GM18861 (cell line): ENCODE measurements at regions not wholly inside any gene's neighbourhood (a gene's known extent, or its start where the extent isn't known, plus 50 kb on each side); places are given as distances from the start of the nearest gene placed in this dataset.
"Not testable (repeated sequence)": the region's sequence is repeated elsewhere in the genome, so short reads cannot be mapped to it uniquely, and the experiment has no call there.

Source experiments
- ATAC-seq: cut with Tn5 transposase; IDR thresholded peaks from one replicate; pipeline ENCODE4 v1.9.1; 2021; ENCODE audit not compliant: unreplicated experiment

DNA sequence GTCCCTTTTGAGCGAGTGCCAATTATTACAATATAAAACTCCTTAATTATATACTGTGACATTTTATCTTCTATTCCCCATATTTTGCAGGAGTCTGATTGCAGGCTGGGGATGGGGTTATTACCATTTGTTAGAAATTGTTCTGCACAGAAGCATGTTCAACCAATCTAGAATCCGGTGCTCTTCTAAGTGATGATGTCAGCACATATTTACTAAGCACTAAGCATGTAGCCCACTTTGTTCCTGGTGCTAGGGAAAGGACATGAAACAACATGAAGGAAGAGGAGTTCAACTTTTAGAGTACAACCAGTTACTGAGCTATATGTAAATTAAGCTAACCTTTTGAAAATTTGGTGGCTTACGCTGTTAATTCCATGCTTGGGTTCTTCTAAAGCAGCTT, 52.8 kb upstream of the IL1RAPL2 start:
- ATAC-seq = no peak

DNA sequence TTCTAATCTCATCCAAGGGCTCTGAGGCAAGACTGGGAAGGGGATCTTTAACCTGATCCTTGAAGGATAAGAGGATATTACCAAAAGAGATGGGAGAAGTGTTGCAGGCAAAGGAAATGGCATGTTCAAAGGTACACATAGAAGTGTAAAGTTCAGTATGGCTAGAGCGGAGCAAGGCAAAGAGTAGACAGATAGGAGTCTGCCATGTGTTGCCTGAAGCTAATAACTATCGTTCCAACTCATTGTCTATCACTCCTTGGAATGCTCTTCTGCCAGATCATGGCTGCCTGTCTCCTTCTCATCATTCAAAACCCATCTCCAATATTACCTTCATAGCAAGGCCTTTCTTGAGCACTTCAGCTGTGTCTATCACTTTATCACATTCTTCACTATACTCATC, 55.2 kb upstream of the IL1RAPL2 start:
- no peak for ATAC-seq

DNA sequence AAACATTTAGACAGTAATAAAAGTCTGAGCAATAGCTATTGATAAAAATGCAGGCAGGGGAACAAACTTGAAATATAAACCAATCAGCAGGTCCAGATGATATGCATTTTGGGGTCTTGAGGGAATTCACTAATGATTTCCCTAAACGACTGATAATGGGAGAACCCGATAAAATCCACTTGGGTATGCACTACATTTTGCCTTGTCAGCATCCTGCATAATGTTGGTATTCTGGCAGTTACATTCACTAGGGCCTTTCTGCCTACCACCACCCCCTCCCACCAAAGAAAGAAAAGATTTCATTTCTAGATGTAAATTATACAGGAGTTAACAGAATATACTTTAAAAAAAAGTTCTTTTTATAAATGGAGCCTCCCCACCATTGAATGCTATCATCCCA, 63.5 kb upstream of the IL1RAPL2 start:
- no peak for ATAC-seq

DNA sequence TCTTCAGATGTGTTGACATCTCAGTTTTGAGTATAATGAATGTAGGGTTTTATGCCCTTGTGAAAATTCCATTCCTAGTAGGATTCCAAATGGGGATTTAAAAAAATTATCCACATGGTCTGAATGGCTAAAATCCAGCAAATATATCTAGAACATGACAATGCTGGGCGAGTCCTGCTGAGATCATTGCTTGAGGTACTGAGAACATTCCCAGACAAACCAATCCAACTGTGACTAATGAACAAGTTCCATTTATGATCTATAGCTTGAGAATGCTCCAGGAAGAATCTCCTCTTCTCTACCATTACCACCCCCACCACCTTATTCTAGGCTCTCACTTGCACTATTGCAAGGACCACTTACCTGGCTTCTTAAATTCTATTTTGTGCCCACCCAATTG, 77.2 kb upstream of the IL1RAPL2 start:
- ATAC-seq = no peak

DNA sequence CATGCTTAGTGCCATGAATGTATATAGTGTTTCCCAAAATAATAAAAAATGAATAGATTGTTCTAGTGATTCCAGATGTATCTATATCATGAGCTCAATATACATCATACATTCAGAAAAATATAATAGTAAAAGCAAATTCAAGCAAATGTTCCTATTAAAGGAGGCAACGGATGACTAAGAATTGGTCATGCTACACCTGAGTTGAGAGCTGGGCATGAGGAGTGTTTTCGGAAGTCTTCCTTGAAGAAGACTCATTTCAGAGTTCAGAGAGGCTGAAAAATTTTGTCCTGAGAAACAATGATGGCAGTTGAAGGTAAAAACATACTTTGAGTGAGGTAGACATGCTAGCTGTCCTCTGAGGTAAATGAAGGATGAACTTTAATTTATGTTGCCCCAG, 79.3 kb upstream of the IL1RAPL2 start:
- ATAC-seq = no peak

DNA sequence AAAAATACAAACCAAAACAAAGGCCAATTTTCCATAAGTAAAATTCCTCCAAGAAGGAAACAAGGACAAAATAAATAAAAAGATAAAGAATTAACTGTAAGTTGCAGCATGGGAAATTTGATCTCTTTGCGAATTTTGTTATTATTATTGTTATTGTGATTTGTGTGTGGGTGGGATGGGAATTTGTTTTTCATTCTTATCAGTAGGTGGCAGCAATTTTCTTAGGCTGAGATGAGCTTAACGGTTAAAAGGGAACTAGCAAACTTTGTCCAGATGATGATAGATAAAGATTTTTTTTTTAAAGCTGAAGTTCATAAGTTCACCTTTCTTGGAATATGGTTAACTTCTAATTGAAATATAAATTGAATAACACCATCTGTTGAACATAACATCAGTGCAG, 83.2 kb upstream of the IL1RAPL2 start:
- no peak for ATAC-seq

DNA sequence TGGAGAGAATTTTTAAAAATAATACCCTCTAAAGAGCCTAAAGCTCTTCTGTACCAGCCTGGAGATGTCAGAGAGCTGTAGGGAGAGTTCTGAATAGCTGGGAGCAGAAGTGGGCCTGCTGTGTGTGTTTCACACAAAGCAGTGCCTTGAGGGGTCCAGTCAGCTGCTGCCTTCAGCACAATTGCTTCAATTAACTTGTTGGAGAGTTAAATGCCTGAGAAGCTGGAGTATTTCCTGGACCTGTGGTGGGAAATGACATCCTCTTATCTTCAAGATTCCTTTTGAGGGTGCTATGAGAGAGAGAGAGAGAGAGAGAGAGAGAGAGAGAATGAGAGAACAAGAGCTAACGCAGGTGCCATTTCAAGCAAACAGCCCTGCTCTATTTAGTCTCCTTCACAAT, 96.2 kb upstream of the IL1RAPL2 start:
- no peak for ATAC-seq

DNA sequence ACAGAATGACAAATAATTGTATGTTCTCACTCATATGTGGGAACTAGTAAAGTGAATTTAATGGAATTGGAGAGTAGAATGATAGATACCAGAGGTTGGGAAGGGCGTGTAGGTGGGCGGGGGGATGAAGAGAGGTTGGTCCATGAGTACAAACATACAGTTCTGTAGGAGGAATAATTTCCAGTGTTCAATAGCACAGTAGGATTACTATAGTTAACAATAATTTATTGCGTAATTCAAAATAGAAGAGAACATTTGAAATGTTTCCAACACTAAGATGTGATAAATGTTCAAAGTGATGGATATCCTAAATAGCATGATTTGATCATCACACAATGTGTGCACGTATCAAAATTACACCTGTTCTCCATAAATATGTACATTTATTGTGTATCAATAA, 106.2 kb upstream of the IL1RAPL2 start:
- ATAC-seq = no peak

DNA sequence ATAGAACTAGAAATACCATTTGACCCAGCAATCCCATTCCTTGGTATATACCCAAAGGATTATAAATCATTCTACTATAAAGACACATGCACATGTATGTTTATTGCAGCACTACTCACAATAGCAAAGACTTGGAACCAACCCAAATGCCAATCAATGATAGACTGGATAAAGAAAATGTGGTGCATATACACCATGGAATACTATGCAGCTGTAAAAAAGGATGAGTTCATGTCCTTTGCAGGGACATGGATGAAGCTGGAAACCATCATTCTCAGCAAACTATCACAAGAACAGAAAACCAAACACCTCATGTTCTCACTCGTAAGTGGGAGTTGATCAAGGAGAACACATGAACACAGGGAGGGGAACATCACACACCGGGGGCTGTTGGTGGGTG, 108.9 kb upstream of the IL1RAPL2 start:
- not testable (repeated sequence) for ATAC-seq

DNA sequence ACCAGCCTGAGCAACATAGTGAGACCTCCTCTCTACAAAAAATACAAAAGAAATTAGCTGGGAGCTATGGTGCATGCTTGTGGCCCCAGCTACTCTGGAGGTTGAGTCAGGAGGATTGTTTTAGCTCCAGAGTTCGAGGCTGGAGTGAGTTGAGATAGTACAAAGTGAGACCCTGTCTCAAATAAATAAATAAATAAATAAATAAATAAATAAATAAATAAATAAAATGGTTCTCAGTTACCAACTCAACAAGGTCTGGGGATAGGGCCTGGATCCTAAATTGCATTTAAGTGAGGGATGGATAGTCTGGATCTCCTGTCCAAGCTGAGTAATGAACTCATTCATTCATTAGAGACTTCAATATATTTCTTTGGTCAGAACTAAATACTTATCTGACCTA, 115.7 kb upstream of the IL1RAPL2 start:
- no peak for ATAC-seq

DNA sequence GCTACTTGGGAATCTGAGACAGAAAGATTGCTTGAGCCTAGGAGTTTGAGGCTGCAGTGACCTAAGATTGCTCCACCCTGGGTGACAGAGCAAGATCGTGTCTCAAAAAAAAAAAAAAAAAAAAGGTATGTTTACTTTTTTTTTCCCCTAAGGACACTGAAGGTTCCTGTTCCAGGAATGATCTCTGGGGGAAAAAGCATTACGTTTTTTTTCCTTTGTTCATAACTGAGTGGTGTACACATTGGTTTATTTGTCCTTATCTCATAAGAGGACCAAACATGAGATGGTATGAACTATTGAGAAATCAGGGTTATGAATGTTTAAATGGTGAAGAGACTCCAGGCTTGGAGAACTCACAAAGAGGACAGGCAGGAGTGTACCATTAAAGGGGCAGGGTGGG, 120.4 kb upstream of the IL1RAPL2 start:
- no peak for ATAC-seq

DNA sequence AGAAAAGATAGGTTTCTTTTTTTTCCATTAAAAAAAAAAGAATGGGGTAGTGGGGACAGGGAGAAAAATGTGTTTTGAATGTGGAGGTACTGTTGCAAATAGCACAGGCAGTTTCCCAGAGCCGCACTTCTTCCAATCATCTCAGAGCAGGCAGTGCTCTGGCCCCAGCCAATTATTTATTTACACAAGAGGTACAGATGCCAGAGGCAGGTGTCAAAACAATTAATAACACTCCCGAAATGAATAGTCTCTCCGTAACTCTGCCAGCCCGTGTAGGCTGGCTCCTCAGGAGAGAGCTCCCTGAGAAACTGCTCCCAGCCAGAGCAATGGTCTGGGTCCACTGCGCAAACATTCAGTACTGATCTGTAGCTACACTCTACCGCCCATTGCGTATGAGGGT, 130.8 kb upstream of the IL1RAPL2 start:
- no peak for ATAC-seq

DNA sequence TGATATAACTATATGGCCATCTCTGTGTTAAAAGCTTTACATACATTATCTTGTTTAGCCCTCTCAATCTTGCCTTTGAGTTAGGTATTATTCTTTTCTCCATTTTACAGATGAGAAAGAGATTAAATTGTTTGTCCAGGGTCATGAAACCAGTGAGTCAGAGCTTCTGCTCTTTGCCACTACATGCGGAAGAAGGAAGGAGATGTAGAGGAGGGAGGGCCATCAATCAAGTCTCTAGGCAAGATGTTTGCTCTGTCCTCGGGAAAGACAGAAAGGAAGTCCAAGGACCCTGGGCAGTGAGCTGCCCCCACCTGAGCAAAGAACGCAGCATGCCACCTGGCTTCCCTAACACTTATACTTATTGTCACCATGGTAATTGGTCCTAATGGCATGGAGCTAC, 133.7 kb upstream of the IL1RAPL2 start:
- ATAC-seq = no peak

DNA sequence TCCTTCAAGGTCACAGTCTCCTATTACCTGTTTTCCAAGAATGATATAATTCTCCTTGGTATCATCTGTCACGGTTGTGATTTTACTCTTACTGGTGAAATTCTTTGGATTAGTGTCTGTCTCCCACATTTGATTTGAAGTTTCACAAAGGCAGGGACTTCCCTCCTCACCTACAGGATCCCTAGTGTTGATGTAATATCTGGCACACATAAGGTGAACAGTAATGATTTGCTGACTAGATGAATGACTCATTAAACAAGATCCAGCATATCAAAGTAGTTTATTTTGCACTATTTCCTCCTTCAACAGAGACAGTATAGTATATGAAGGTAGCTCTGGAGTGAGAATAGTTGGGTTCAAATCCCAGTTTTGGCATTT, 135.3 kb upstream of the IL1RAPL2 start:
- ATAC-seq = no peak

DNA sequence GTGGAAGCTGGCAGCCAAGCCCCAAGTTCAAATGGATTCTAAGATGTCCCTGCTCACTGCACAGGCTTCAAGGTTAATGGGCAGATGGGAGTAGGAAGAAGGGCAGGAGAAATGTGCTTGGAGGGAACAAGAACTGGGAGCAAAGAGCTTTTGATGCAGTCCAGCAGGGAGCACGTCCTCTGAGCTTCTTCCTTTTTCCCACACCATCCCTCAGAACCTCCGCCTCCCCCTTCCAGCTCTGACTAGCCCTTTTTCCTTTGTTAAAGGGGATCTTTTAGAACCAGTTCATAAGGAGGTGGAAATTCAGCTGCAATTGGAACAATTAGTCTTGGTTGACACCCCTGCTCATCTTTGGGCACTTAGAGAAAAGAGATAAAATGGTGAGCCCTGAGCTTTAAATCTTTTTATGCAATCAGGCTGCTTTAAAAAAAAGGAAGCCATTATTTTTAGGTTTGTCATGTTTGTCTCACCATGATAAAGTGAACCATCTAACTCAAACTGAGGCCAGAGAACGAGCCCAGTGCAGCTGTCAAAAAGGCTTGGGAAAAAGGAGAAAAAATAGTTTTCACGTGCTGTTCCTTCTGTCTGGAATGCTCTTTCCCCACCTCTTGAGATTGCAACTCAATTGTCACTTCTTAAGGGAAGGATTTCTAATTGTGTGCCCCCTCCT, 135.8 kb upstream of the IL1RAPL2 start:
- ATAC-seq = no peak

DNA sequence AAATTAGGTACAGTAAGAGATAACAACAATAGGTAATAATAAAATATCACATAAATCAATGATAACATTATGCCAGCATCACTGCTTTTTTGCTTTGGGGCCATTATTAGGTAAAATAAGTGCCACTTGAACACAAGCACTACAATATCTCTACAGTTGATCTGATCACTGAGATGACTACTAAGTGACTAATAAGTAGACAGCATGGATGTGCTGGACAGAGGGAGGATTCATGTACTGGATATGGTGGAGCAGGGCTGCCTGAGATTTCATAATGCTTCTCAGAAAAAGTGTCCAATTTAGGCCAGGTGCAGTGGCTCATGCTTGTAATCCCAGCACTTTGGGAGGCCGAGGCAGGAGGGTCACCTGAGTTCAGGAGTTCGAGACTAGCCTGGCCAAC, 137.8 kb upstream of the IL1RAPL2 start:
- no peak for ATAC-seq

DNA sequence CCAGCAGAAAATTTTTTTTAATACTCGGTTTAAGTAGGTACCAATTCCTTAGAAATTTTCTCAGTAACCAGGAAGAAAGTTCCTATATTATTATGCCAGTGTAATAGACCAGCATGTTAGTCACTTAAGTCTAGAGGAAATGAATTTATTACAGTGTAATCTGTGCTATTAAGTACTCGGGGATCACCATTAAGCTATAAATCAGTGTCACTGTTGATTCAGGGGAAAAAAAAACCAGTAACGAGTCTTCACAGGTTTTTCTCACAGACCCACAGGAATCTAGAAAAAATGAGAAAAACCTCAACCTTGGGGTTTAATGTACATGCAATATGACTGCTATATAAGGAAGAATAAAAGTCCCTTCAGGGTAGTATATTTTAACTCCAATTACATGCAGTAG, 138.3 kb upstream of the IL1RAPL2 start:
- ATAC-seq = no peak

DNA sequence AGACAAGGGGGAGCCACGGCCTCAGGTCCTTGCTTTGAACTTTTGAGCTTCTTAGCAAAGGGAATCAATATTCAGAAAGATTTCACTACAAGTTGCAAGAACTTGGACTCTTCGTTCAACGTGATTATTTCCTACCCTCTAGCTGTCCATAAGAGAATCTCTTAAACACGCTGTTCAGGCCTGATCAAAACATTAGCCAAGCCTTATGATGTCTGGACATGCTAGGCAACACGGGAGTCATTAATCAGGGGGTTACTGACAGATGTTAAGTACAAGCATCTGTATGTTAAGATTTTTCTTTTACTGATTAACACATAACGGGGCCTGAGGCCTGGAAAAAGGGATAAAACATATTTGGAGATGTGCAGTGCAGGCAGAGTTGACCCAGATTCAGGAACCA, 138.9 kb upstream of the IL1RAPL2 start:
- no peak for ATAC-seq

DNA sequence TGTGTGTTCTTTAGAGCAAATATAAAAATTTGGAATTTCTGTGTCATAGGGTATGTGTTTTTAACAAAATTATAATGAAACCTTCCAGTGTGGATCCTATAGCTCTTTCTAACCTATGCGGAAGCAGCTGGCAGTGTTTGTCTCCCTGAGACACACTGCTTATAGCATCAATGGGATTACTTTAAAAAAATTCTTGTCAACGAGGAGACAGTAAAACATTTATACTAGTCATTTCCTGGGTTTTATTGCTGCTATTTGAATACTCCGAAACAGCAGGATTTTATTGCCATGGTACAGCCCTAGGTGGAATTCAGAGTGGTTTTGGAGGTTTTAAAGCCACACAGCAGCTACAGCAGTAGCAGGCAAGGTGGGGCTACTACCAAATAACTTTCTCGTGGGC, 145.1 kb upstream of the IL1RAPL2 start:
- no peak for ATAC-seq

DNA sequence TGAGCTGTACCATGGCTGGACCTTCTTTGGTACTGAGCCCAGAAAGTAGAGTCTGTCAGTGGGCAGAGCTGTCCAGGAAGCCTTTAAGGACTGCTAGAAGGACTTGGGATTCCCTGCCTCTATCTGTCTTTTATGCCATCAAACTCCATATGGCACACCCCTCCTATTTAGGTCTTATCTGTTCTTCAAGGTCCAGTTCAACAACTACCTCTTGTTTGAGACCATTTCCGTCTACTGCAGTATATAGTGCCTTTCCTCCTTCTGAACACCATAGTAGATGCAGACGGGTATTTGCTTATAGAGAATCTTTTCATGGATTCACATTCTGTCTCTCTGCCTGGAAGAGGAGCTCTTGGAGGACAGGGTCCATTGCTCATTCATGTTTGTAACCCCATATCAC, 146.1 kb upstream of the IL1RAPL2 start:
- ATAC-seq = no peak

DNA sequence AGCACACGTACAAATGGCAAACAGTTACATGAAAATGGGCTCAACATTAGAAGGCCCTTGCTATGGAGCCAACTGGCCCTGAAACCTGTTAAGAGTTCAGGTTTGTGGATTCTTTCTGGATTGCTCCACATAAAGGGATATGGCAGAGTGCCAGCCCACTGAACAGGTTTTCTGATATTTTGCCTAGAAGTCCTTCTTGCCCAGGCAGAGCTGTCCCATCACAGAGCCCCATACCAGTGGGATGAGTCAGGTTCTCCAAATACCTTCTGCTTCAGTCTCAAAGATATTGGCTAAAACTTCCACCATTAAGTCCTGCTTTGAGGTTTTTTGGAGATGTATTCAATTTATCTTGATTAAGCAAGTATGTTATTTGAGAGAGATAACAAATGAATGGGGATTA, 146.8 kb upstream of the IL1RAPL2 start:
- no peak for ATAC-seq

DNA sequence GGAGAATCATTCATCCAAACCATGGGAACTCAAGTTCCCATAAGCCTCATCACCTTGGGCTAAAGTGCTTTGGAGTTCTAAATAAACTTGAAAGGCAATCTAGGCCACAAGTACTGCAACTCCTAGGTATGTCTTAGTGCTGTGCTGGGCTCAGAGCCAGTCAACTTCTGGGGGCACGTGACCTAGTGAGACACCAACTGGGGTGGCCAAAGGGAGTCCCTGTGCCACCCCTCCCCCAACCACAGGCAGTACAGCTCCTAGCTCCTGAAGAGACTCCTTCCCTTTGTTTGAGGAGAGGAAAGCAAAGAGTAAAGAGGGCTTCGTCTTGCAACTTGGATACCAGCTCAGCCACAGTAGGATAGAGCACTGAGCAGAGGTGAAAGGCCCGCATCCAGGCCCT, 154.2 kb upstream of the IL1RAPL2 start:
- ATAC-seq = no peak

DNA sequence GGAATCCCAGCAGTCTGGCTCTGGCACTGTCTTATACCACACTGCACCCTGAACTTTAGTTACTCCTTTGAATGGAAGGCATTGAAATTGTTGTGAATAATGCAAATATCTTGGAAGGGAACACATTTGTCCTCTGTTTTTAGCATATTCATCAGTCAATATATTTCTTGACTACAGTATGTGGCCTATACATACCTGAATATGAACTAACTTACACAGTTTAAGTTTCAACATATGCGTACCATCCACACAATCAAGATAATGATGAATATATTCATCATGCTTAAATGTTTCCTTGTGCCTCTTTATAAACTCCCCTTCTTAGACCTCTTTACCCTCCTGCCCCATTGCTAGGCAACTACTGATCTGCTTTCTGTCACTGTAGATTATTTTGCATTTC, 145.7 kb upstream of the ESX1 start:
- no peak for ATAC-seq

DNA sequence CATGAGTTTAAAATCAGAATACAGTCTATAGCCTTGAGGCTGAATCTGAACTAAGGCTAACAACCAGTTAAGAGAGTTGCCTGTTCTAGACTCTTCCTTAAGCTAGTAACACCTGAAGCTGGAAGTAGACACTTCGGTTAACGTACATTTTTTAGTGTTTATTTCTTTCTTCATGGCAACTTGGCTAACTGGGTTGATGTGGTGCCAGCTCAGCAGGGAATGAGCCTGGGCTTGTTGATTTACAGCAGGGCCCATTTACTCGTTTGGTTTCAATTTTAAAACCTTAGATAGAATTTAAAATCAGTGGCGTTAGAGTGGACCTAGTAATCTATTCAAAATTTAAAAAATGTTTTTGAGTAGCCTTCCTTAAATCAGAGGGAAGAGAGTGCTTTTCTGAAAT, 137.6 kb upstream of the ESX1 start:
- no peak for ATAC-seq
